Renal pelvis (tissue), 1 donor: ENCODE measurements at regions not wholly inside any gene's neighbourhood (a gene's known extent, or its start where the extent isn't known, plus 50 kb on each side); places are given as distances from the start of the nearest gene placed in this dataset.
A peak's percentile ranks its signal among the peaks of the same experiment; 100 is the strongest.

Source experiments
- DNase-seq: peaks from one replicate; pipeline ENCODE4 v3.0.0-alpha.2; 2013

GRCh38 chr1:234536741-234537140 is 57.8 kb upstream of the TARBP1 start:
- DNase-seq = no peak

DNA sequence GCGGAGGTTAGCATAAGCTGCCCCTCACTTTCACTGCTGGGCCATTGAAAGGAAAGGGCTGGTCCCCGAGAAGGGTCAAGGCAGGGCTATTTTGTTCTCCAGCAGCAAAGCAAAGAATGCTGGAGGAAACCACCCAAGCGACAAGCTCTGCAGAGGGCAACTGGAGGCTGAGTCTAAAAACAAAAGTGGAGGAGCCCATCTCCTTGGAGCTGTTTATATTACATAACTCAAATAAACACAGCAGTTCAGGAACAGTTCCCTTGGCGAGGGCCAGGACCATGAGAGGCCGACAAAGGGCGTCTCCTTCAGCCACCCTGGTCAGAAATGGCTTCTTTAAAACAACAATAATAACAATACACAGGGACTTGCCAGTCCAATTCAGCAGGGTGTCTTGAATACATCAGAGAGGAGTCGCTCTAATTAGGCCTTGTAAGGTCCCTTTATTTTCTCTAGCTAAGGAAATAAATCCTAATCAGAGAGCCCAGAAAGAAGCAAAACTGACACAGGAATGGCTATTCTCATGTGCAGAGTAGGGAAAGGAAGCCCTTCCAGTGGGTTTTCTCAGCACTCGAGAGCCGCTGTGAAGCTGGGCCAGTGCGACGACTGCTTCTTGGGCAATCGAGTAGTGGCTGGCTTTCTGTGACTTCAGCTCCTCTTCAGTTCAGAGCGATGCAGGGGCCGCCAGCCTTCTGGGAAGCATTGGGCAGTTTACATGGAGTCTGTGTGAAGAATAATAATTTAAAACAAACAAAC is 57.0 kb upstream of the TARBP1 start:
- DNase-seq = peak; percentile 91

- no peak for DNase-seq
Observed at GRCh38 chr1:234535218-234535617, 56.2 kb upstream of the TARBP1 start.

DNA sequence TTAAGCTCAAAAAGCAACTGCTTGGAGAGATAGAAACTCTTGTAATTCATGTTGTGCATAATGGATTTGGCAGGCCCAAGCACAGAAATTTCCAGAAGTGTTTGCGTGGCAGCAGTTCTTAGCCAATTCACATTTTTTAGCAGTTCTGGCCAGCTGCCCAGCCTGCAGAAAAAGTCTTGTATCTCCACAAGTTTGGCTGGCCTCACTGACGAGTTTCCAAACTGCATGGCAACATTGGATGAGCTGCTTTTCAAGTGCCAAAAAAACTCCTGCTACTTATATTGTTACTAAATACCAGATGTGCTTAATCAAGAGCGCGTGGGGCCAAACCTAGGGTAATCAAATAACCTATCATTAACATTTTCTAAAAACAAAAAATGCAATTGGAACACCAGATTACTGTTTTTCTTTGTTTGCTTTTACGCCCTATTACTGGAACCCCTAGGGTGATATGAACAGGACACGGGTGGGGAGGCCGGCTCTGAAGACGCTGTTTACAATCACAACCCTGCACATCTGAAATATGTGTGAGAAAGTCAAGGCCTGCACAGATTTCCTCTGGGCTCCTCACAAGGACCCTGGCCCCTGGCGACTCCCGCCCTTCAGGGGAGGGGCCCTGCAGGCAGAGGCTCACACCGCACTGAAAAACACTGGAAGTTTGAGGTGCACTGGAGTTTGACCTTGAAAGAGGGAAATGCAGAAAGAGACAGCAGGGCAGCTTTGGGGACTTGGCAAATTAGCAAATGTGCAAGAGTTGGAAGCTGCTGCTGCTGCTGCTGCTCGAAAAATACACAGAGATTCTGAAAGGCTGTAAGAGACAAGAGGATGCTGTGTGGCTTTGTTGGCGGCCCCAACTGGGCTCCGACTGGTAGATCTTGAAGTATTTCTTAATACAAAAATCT is 55.2 kb upstream of the TARBP1 start:
- DNase-seq = peak; percentile 89

DNA sequence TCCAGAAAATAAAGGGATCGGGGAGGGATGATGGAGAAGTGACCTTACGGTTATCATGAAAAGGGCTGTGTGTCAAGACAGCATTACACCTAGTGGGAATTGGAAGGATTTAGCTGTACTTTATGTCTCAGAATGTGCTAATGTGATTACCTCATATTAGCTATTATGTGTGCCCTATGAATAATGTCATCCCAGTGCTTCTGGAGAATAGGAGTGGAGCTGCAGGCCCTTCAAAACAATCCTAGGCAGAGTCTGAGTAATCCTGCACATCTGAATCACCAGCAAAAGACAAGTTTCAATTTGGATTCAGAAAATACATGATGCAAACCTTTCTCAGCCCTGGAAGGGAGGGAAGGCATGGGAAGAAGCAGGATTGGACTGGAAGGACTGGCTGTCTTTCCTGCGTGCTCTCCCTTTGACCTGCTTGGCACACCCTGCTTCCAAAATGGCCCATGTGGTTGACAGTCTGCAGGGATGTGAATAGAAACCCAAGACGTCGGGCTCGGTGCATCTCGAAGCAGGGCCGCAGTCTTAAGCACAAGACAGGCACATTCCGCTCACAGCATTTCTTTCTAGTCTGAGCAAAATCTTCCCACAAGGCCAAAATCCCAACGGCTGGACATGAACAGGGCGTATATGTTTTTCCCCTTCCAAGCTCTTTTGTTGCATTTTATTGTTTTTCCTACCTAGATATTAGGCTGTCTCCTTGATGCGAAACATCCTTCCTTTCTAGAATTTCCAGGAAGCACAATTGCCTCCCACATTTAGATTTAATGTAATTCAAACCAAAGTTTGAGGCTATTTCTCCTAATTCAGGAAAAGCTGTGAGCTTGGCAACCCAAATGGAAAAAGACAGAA is 54.3 kb upstream of the TARBP1 start:
- DNase-seq = no peak

DNA sequence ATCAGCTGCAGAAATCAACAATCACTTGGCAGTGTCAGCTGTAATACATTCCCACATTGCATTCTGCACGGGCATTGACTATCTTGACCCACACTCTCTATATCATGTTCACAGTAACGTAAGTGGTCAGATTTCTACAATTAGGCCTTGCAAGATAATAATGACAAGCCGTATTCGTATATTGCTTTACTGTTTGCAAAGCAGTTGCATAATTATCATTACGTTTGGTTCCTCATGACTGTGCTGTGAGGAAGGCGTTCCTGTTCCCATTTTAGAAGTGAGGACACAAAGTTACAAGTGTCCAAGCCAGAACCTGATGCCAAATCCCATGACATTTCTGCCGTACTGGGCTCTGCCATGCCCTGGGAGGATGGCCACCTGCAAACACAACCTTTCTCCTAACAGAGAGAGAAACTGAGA is 53.5 kb upstream of the TARBP1 start:
- no peak for DNase-seq

DNA sequence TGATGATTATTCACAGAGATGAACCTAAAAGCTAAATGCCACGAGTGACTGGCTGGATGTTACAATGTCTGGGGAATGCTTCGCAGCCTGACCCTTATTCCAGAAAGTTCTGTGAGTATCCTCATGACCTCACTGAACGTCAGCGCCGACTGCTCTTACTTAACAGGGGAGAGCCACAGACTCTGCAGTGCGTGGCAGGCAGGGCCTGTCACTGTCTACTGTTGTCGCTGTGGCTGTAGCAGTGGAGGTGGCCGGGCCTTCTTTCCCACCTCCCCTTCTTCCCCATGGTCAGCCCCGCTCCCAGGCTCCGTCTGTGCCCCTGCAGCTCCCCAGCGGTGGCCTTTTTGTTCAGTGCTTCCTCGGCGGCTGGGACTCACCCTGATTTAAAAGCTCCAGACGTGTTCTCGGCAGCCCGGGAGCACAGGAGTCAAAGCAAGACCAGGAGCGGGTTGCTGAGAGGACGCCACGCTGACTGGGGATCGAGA is 52.2 kb upstream of the TARBP1 start:
- DNase-seq = no peak

- DNase-seq = no peak
Observed at GRCh38 chr1:234530672-234531071, 51.7 kb upstream of the TARBP1 start.

- DNase-seq = no peak
Observed at GRCh38 chr1:234529950-234530237, 50.9 kb upstream of the TARBP1 start.

DNA sequence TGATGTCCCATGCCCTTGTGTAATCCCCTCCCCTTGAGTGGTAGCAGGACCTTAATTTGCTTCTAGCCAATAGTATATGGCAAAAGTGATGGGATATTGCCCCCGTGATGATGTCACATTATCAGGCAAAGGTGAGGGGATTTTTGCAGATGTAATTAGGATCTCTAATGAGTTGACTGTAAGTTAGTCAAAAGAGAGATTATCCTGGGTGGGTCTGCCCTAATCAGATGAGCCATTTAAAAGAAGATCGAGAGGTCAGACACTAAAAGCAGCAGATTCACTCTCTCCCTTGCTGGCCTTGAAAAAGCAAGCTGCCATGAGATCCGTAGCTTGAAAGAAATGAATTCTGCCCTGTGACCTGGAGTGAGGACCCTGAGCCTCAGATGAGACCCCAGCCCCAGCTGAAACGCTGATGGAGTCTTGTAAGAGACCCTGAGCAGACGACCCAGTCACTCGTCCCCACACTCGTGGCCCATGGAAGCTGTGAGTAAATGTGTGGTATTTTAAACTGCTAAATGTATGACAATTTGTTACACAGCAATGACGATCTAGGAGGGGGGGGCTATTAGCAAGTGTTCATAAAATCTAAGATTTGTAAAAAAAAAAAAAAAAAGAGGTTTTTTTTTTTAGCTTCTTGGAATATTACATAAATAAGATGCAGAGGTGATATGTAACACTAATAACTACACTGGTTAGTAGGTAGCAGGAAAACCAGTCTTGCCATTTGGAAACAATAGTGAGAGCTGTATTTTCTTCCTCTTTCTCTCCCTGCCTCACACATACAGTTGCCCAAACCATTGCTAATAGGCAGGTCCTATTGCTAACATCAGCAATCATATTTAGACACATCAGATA is 50.3 kb upstream of the TARBP1 start:
- DNase-seq = no peak
